ENCODE measurements at regions not wholly inside any gene's neighbourhood (a gene's known extent, or its start where the extent isn't known, plus 50 kb on each side); places are given as distances from the start of the nearest gene placed in this dataset.

DNA sequence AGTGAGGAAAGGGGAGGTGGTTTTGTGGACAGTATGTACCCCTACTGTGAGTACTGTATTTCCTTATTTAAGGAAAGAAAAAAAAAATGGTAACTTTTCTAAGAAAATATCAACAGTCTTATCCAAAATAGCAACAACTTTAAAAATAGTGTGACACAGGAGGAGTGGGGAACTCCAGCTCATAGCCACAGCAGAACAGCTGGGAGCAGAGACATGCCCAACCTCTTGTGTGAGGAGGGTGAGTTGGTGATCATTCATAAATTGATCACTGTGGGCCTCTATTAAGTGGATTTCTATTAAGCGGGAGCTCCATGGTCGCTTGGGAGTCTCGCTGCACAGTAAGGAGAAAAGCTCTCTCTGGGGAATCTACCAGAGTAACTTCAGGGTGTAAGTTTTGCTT lies 158.8 kb upstream of the DUSP10 start:
- DNase-seq (ENCODE audit: low read depth) = no peak
- H3K4me3 ChIP-seq (ENCODE audit: low read length) = no peak overlapping the region
- TF ChIP-seq CTCF (IDR thresholded peaks at IDR 0.05; ENCODE audit: insufficient read depth, low read depth, low read length, missing control alignments) = no peak

- DNase-seq (ENCODE audit: low read depth) = no peak
- no peak for TF ChIP-seq CTCF (IDR thresholded peaks at IDR 0.05; ENCODE audit: insufficient read depth, low read depth, low read length, missing control alignments)
- no peak overlapping the region for H3K4me3 ChIP-seq (ENCODE audit: low read length)
Observed at GRCh38 chr1:221897321-221897721, 155.4 kb upstream of the DUSP10 start.

- DNase-seq (ENCODE audit: low read depth) = no peak
- H3K4me3 ChIP-seq (ENCODE audit: low read length) = no peak overlapping the region
- TF ChIP-seq CTCF (IDR thresholded peaks at IDR 0.05; ENCODE audit: insufficient read depth, low read depth, low read length, missing control alignments) = no peak
Observed at GRCh38 chr1:221892301-221892830, 150.5 kb upstream of the DUSP10 start.

DNA sequence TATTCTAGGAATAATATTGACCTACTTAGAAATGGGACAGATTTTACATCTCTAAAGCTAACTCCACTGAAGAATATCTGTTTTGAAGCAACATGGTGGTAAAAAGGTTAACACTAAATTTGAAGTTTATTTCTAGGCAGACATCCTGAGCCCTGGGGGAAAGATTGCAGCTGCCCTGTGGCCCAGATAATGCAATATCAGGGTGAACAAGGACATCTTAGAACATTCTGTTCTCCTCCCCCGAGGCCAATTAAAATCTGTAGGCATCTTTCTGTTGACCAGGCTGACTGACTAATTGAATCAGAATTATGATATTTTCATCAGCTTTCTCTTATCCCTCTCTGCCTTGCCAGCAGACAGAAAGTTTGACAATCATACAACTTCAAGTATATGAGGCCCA lies 149.8 kb upstream of the DUSP10 start:
- peak; percentile 80 for DNase-seq (ENCODE audit: low read depth)
- TF ChIP-seq CTCF (IDR thresholded peaks at IDR 0.05; ENCODE audit: insufficient read depth, low read depth, low read length, missing control alignments) = no peak
- no peak overlapping the region for H3K4me3 ChIP-seq (ENCODE audit: low read length)

- TF ChIP-seq CTCF (IDR thresholded peaks at IDR 0.05; ENCODE audit: insufficient read depth, low read depth, low read length, missing control alignments) = no peak
Observed at GRCh38 chr1:221888801-221889200, 146.9 kb upstream of the DUSP10 start.

DNA sequence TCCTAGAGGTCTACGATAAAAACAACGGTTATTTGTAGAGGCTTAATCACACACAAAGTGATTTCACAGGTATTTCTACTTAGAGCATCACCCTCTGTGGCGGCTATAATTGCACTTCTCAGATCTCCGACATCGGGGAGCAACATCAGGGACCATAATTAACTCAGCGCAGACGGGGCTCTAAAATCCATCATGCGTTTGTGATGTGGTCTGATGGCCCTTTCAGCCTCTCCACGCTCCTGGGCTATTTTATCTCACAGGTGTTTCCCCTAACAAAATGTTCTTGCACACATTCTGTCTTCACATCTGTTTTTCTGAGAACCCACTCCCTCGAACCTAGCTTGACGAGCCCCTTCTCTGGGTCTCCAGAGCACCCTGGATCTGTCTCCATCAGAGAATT lies 146.3 kb upstream of the DUSP10 start:
- TF ChIP-seq CTCF (IDR thresholded peaks at IDR 0.05; ENCODE audit: insufficient read depth, low read depth, low read length, missing control alignments) = no peak
- no peak for DNase-seq (ENCODE audit: low read depth)
- H3K4me3 ChIP-seq (ENCODE audit: low read length) = no peak overlapping the region

More at GRCh38 chr1:221888801-221889200, 146.9 kb upstream of the DUSP10 start:
- H3K4me3 ChIP-seq (ENCODE audit: low read length) = no peak overlapping the region
- DNase-seq (ENCODE audit: low read depth) = no peak

DNA sequence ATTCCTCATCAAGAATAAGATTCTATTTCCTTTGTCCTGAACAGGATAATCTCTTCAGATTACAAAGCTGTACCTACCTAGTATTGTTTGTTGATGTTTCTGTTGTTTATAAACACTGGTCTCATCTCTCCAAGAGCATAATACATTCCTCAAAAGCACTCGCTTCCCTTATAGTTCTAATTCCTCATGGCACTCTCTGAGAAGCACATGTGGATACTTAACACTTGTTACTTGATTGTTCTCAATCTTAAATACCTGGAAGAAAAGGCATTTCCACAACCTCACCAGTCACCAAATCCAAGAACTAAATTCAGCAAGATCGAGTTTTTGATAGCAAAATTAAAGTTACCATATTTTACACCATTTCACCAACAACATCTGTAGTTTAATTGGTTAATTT lies 145.9 kb upstream of the DUSP10 start:
- DNase-seq (ENCODE audit: low read depth) = no peak
- TF ChIP-seq CTCF (IDR thresholded peaks at IDR 0.05; ENCODE audit: insufficient read depth, low read depth, low read length, missing control alignments) = no peak
- no peak overlapping the region for H3K4me3 ChIP-seq (ENCODE audit: low read length)

All from epithelial cell of esophagus (primary cell).